Glutamatergic neuron (in vitro differentiated cells): ENCODE measurements at regions not wholly inside any gene's neighbourhood (a gene's known extent, or its start where the extent isn't known, plus 50 kb on each side); places are given as distances from the start of the nearest gene placed in this dataset.

Source experiments
- DNase-seq: peaks from one replicate; pipeline ENCODE4 v3.0.0; 2022
- H3K27ac Mint-ChIP-seq: one replicate; pipeline ENCODE4 v1.8.0; 2020; ENCODE audit warnings: mild to moderate bottlenecking, mixed read lengths, inconsistent platforms; ENCODE audit not compliant: unreplicated experiment
- H3K27me3 Mint-ChIP-seq: one replicate; pipeline ENCODE4 v1.8.0; 2020; ENCODE audit warnings: mild to moderate bottlenecking, moderate library complexity, mixed read lengths, inconsistent platforms; ENCODE audit not compliant: unreplicated experiment
- H3K36me3 Mint-ChIP-seq: one replicate; pipeline ENCODE4 v1.8.0; 2020; ENCODE audit warnings: mild to moderate bottlenecking, mixed read lengths, inconsistent platforms; ENCODE audit not compliant: unreplicated experiment
- H3K4me1 Mint-ChIP-seq: one replicate; pipeline ENCODE4 v1.8.0; 2020; ENCODE audit warnings: mild to moderate bottlenecking, low read depth, mixed read lengths, inconsistent platforms; ENCODE audit not compliant: unreplicated experiment
- H3K4me3 Mint-ChIP-seq: one replicate; pipeline ENCODE4 v1.8.0; 2020; ENCODE audit warnings: mild to moderate bottlenecking, mixed read lengths, inconsistent platforms; ENCODE audit not compliant: unreplicated experiment
- H3K9me3 Mint-ChIP-seq: one replicate; pipeline ENCODE4 v1.8.0; 2020; ENCODE audit warnings: mild to moderate bottlenecking, moderate library complexity, mixed read lengths, inconsistent platforms; ENCODE audit not compliant: unreplicated experiment
- CTCF ChIP-seq: fragments of 200-600 bp; sonication (generic); IDR thresholded peaks from one replicate; pipeline ENCODE4 v1.5.0; 2021; ENCODE audit not compliant: partially characterized antibody, unreplicated experiment

GRCh38 chr1:181308098-181308497 is 175.2 kb upstream of the CACNA1E start:
- Mint-ChIP-seq H3K27ac (no peak overlapping the region), H3K4me1 (peaks cover 9% of the 10 kb centered on the region), H3K9me3 (peaks cover 1% of the 10 kb centered on the region), H3K27me3 (no peaks in the 10 kb centered on the region), H3K36me3 (peaks cover 5% of the 10 kb centered on the region), H3K4me3 (no peak overlapping the region)
- no peak for TF ChIP-seq CTCF
- no peak for DNase-seq

- Mint-ChIP-seq H3K27ac (no peak overlapping the region), H3K36me3 (peaks cover 5% of the 10 kb centered on the region), H3K4me1 (peaks cover 18% of the 10 kb centered on the region), H3K4me3 (no peak overlapping the region), H3K9me3 (peaks cover 1% of the 10 kb centered on the region), H3K27me3 (peaks cover 3% of the 10 kb centered on the region)
- TF ChIP-seq CTCF = no peak
- DNase-seq = no peak
Measured at GRCh38 chr1:181310560-181310959, 172.8 kb upstream of the CACNA1E start.

DNA sequence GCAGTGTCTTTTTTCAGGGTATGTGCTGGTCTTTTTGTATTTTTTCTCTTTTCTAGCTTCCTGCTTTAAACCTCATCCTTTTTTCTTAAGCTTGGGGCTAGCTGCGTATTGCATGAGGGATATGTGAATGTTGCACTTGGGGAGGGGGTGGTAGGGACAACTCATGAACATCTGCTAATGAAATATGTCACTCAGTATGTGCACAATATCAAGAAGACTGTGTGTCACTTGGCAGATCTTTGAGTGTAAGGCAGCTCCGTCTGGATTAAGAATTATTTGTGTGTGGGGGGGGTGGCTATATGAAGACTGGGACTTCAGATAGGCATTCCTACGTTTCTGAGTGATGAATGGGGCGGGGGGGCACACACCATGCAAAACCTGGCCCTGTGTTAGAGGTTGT is 170.4 kb upstream of the CACNA1E start:
- peaks cover 4% of the 10 kb centered on the region for H3K9me3 Mint-ChIP-seq
- H3K4me1 Mint-ChIP-seq = peaks cover 23% of the 10 kb centered on the region
- H3K27ac Mint-ChIP-seq = no peak overlapping the region
- peaks cover 14% of the 10 kb centered on the region for H3K27me3 Mint-ChIP-seq
- DNase-seq = no peak
- peaks cover 5% of the 10 kb centered on the region for H3K36me3 Mint-ChIP-seq
- no peak overlapping the region for H3K4me3 Mint-ChIP-seq
- no peak for TF ChIP-seq CTCF

- Mint-ChIP-seq H3K36me3 (peaks cover 5% of the 10 kb centered on the region), H3K4me3 (no peak overlapping the region), H3K27ac (no peak overlapping the region), H3K27me3 (peaks cover 14% of the 10 kb centered on the region), H3K9me3 (peaks cover 4% of the 10 kb centered on the region), H3K4me1 (peaks cover 23% of the 10 kb centered on the region)
- TF ChIP-seq CTCF = no peak
- DNase-seq = no peak
Measured at GRCh38 chr1:181313466-181313865, 169.9 kb upstream of the CACNA1E start.

GRCh38 chr1:181314010-181314409 is 169.3 kb upstream of the CACNA1E start:
- no peak for DNase-seq
- no peak overlapping the region for H3K27ac Mint-ChIP-seq
- peaks cover 19% of the 10 kb centered on the region for H3K27me3 Mint-ChIP-seq
- TF ChIP-seq CTCF = no peak
- H3K9me3 Mint-ChIP-seq = peaks cover 4% of the 10 kb centered on the region
- H3K36me3 Mint-ChIP-seq = peaks cover under 1% of the 10 kb centered on the region
- no peak overlapping the region for H3K4me3 Mint-ChIP-seq
- peaks cover 29% of the 10 kb centered on the region for H3K4me1 Mint-ChIP-seq
